OCI-LY1 (cell line): ENCODE measurements at regions not wholly inside any gene's neighbourhood (a gene's known extent, or its start where the extent isn't known, plus 50 kb on each side); places are given as distances from the start of the nearest gene placed in this dataset.

ENCODE experiments used
- CTCF ChIP-seq: fragments of 200-600 bp; sonication (generic), shearing (Covaris generic); IDR thresholded peaks from 2 replicates; pipeline ENCODE4 v1.5.1; 2017; ENCODE audit warnings: mild to moderate bottlenecking, antibody characterized with exemption, low read length, moderate library complexity, mixed read lengths
- EZH2 ChIP-seq: fragments of 200-600 bp; sonication (generic), shearing (Covaris generic); IDR thresholded peaks from 2 replicates; pipeline ENCODE4 v1.8.0; 2017; ENCODE audit warnings: borderline replicate concordance, mixed run types, mild to moderate bottlenecking, antibody characterized with exemption, low read length, moderate library complexity, mixed read lengths

DNA sequence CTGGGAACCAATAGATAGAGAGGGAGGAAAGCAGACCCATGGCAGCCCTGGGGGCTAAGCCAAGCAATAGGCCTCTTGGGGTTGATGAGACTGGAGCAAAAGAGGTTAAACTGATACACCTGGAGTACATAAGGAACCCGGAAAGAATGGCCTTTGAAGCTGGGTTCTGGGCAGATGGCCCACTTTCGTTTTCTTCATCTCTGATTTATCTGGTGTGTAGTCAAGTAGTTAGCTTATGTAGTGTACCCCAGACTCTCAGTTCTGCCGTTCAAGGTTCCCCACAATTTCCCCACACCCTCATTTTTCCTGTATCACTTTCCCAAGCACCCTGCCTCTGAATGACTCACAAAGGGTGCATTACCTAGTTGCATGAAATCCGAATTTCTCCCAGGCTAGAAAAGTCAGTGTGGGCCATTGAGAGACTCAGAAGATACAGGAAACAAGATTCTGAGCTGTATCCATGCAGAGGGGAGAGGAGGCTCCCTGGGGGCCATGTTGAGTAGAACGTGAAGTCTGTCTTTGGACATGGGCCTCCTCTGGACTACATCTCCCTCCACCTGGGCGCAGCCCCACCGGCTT lies 235.0 kb downstream of the LOXHD1 start:
- no peak for TF ChIP-seq CTCF
- TF ChIP-seq EZH2 = no peak
